Ascending aorta (tissue), 2 donors: ENCODE measurements at regions not wholly inside any gene's neighbourhood (a gene's known extent, or its start where the extent isn't known, plus 50 kb on each side); places are given as distances from the start of the nearest gene placed in this dataset.

Experiments
- DNase-seq, 2 donors: peaks; one replicate each; pipeline ENCODE4 v3.0.0-alpha.2; 2019; ENCODE audit warnings: low spot score in 2 of 2
- H3K27ac ChIP-seq, 2 donors: fragments of 200-600 bp; sonication (generic); one replicate each; pipeline ENCODE4 v1.5.1; 2016 to 2017; ENCODE audit warnings: mild to moderate bottlenecking in 1 of 2
- H3K27me3 ChIP-seq: fragments of 200-600 bp; sonication (generic); one replicate; pipeline ENCODE4 v1.5.1; 2017
- H3K36me3 ChIP-seq, 2 donors: fragments of 200-600 bp; sonication (generic); one replicate each; pipeline ENCODE4 v1.5.1; 2016
- H3K4me1 ChIP-seq, 2 donors: fragments of 200-600 bp; sonication (generic); one replicate each; pipeline ENCODE4 v1.5.1; 2016 to 2017; ENCODE audit warnings: mild to moderate bottlenecking in 1 of 2
- H3K4me3 ChIP-seq, 2 donors: fragments of 200-600 bp; sonication (generic); one replicate each; pipeline ENCODE4 v1.5.1; 2016 to 2017; ENCODE audit warnings: mild to moderate bottlenecking in 1 of 2
- H3K9me3 ChIP-seq, 2 donors: fragments of 200-600 bp; sonication (generic); one replicate each; pipeline ENCODE4 v1.5.1; 2016
- CTCF ChIP-seq, 3 experiments: fragments of 200-600 bp in 2 of 3; fragments of 450-650 bp in 1 of 3; sonication (generic) in 2 of 3; IDR thresholded peaks; one replicate each; pipeline ENCODE4 v1.5.1; 2016 to 2019; ENCODE audit warnings: antibody characterized with exemption in 3 of 3, mild to moderate bottlenecking in 1 of 3, moderate library complexity in 1 of 3
- intact Hi-C: fragments of 100-400 bp; cut with DNase I; formaldehyde crosslinking; loops from one replicate; pipeline ENCODE4 v1.15.1; 2023

DNA sequence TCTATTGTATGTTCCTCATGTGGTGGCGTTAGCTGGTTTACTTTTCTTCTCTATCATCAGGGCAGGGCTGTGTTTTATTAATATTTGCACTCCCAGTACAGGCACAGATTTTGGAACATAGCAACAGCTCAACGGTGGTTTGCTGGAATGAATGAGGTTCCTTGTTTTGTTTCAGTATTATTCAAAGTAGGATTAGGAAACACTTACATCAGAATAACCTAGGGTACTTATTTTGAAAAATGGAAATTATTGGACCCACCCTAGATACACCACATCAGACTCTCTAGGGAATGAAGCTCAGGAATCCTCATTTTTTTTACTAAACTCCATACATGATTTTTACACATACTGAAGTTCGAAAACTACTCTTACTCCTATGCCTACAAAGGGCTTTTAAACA is 108.8 kb upstream of the ENPEP start:
- Histone ChIP-seq H3K27ac (no peak overlapping the region), H3K4me1 (no peaks in the 10 kb centered on the region), H3K9me3 (no peaks in the 10 kb centered on the region), H3K27me3 (no peaks in the 10 kb centered on the region), H3K4me3 (no peak overlapping the region), H3K36me3 (no peaks in the 10 kb centered on the region)
- intact Hi-C loops: no loop called here
- no peak for TF ChIP-seq CTCF (IDR thresholded peaks at IDR 0.05)
- DNase-seq: no peak

DNA sequence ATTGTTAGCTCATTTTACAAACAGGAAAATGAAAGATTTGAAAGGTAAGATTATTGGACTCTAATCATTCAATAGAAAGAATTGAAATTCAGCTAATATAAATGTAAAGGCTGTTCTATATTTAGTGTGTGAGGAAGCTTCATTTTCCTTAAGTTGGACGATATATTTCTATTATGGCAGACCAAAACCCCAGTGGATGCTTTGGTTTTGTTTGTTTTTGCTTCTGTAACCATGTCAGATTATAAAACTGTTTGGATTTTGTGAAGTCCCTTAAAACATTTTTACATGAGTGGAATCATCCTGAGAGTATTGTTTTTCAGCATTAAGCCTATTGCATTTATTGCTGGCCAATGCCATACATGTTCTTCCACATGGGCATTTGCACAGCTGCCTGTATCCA is 110.2 kb upstream of the ENPEP start:
- Histone ChIP-seq H3K4me1 (no peaks in the 10 kb centered on the region), H3K4me3 (no peak overlapping the region), H3K9me3 (no peaks in the 10 kb centered on the region), H3K27ac (no peak overlapping the region), H3K27me3 (no peaks in the 10 kb centered on the region), H3K36me3 (no peaks in the 10 kb centered on the region)
- DNase-seq: no peak
- TF ChIP-seq CTCF (IDR thresholded peaks at IDR 0.05): no peak
- intact Hi-C loops: no loop called here

GRCh38 chr4:110364911-110365520 is 110.9 kb upstream of the ENPEP start:
- no peak for TF ChIP-seq CTCF (IDR thresholded peaks at IDR 0.05)
- H3K4me3 ChIP-seq: no peak overlapping the region
- H3K27me3 ChIP-seq: no peaks in the 10 kb centered on the region
- no peak overlapping the region for H3K27ac ChIP-seq
- intact Hi-C loops: no loop called here
- no peaks in the 10 kb centered on the region for H3K4me1 ChIP-seq
- H3K36me3 ChIP-seq: no peaks in the 10 kb centered on the region
- DNase-seq: no peak
- H3K9me3 ChIP-seq: no peaks in the 10 kb centered on the region

DNA sequence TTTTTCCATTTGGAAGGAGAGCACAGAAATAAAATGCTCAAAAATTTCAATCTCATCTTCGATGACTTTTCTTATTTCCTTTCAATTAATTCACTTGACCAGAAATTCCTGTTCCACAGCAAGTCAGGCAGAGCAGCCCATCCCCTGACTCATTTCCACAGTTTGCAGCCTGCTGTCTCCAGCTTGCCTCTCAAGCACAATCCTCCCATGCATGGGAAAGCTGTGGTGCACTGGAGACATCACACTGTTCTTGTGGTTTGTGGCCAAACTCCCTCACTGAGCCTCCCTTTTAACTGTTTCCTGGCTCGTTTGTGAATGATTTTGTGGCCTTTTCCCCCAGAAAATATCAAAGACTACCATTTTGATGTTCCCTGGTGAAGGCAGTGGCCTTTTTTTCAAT is 114.0 kb upstream of the ENPEP start:
- H3K9me3 ChIP-seq: no peaks in the 10 kb centered on the region
- TF ChIP-seq CTCF (IDR thresholded peaks at IDR 0.05): no peak
- no peaks in the 10 kb centered on the region for H3K27me3 ChIP-seq
- no peak overlapping the region for H3K27ac ChIP-seq
- H3K4me1 ChIP-seq: no peaks in the 10 kb centered on the region
- H3K36me3 ChIP-seq: no peaks in the 10 kb centered on the region
- no peak overlapping the region for H3K4me3 ChIP-seq
- intact Hi-C loops: no loop called here
- no peak for DNase-seq

GRCh38 chr4:110359076-110359475 is 116.9 kb upstream of the ENPEP start:
- Histone ChIP-seq H3K4me3 (no peak overlapping the region), H3K4me1 (no peaks in the 10 kb centered on the region), H3K9me3 (no peaks in the 10 kb centered on the region), H3K27ac (no peak overlapping the region), H3K36me3 (no peaks in the 10 kb centered on the region), H3K27me3 (no peaks in the 10 kb centered on the region)
- DNase-seq: no peak
- intact Hi-C loops: no loop called here
- TF ChIP-seq CTCF (IDR thresholded peaks at IDR 0.05): no peak

GRCh38 chr4:110357521-110357920 is 118.4 kb upstream of the ENPEP start:
- H3K27ac ChIP-seq: no peak overlapping the region
- intact Hi-C loops: no loop called here
- TF ChIP-seq CTCF (IDR thresholded peaks at IDR 0.05): no peak
- no peaks in the 10 kb centered on the region for H3K4me1 ChIP-seq
- DNase-seq: no peak
- H3K36me3 ChIP-seq: no peaks in the 10 kb centered on the region
- H3K9me3 ChIP-seq: no peaks in the 10 kb centered on the region
- no peaks in the 10 kb centered on the region for H3K27me3 ChIP-seq
- H3K4me3 ChIP-seq: no peak overlapping the region
